ENCODE measurements at regions not wholly inside any gene's neighbourhood (a gene's known extent, or its start where the extent isn't known, plus 50 kb on each side); places are given as distances from the start of the nearest gene placed in this dataset.
"Not testable (repeated sequence)": the region's sequence is repeated elsewhere in the genome, so short reads cannot be mapped to it uniquely, and the experiment has no call there.

GRCh38 chr1:219050086-219050821 lies 123.4 kb upstream of the LYPLAL1 start:
- DNase-seq (ENCODE audit: low read depth in 3 of 3): no peak

GRCh38 chr1:219050822-219051125 lies 122.9 kb upstream of the LYPLAL1 start:
- DNase-seq (ENCODE audit: low read depth in 3 of 3): no peak

- DNase-seq (ENCODE audit: low read depth in 3 of 3): no peak
Observed at GRCh38 chr1:219051547-219051946, 122.1 kb upstream of the LYPLAL1 start.

GRCh38 chr1:219058891-219059820 lies 114.5 kb upstream of the LYPLAL1 start:
- DNase-seq (ENCODE audit: low read depth in 3 of 3): no peak

- DNase-seq (ENCODE audit: low read depth in 3 of 3): no peak
Observed at GRCh38 chr1:219060798-219061197, 112.9 kb upstream of the LYPLAL1 start.

GRCh38 chr1:219062161-219062560 lies 111.5 kb upstream of the LYPLAL1 start:
- DNase-seq (ENCODE audit: low read depth in 3 of 3): no peak

GRCh38 chr1:219066098-219066497 lies 107.6 kb upstream of the LYPLAL1 start:
- no peak for DNase-seq (ENCODE audit: low read depth in 3 of 3)

GRCh38 chr1:219066631-219067349 lies 106.9 kb upstream of the LYPLAL1 start:
- DNase-seq (ENCODE audit: low read depth in 3 of 3): no peak

GRCh38 chr1:219067350-219067712 lies 106.3 kb upstream of the LYPLAL1 start:
- no peak for DNase-seq (ENCODE audit: low read depth in 3 of 3)

GRCh38 chr1:219070395-219070794 lies 103.3 kb upstream of the LYPLAL1 start:
- not testable (repeated sequence) for DNase-seq (ENCODE audit: low read depth in 3 of 3)

- DNase-seq (ENCODE audit: low read depth in 3 of 3): no peak
Observed at GRCh38 chr1:219071209-219071608, 102.5 kb upstream of the LYPLAL1 start.

- no peak for DNase-seq (ENCODE audit: low read depth in 3 of 3)
Observed at GRCh38 chr1:219072329-219072728, 101.3 kb upstream of the LYPLAL1 start.

GRCh38 chr1:219074084-219074728 lies 99.5 kb upstream of the LYPLAL1 start:
- no peak for DNase-seq (ENCODE audit: low read depth in 3 of 3)

- no peak for DNase-seq (ENCODE audit: low read depth in 3 of 3)
Observed at GRCh38 chr1:219075121-219075879, 98.4 kb upstream of the LYPLAL1 start.

GRCh38 chr1:219076326-219076937 lies 97.2 kb upstream of the LYPLAL1 start:
- no peak for DNase-seq (ENCODE audit: low read depth in 3 of 3)

- DNase-seq (ENCODE audit: low read depth in 3 of 3): not testable (repeated sequence)
Observed at GRCh38 chr1:219077767-219078166, 95.9 kb upstream of the LYPLAL1 start.

- DNase-seq (ENCODE audit: low read depth in 3 of 3): no peak
Observed at GRCh38 chr1:219081943-219082925, 91.4 kb upstream of the LYPLAL1 start.

GRCh38 chr1:219083631-219084030 lies 90.0 kb upstream of the LYPLAL1 start:
- DNase-seq (ENCODE audit: low read depth in 3 of 3): no peak

GRCh38 chr1:219085082-219085481 lies 88.6 kb upstream of the LYPLAL1 start:
- DNase-seq (ENCODE audit: low read depth in 3 of 3): no peak

- DNase-seq (ENCODE audit: low read depth in 3 of 3): no peak
Observed at GRCh38 chr1:219085988-219086387, 87.7 kb upstream of the LYPLAL1 start.

Measured in stimulated activated CD4-positive, alpha-beta T cell treated with anti-CD3 and anti-CD28 coated beads, TNF-alpha, amount 100 ng/mL, for 4 hours (primary cell).